HG03060 (cell line): ENCODE measurements at regions not wholly inside any gene's neighbourhood (a gene's known extent, or its start where the extent isn't known, plus 50 kb on each side); places are given as distances from the start of the nearest gene placed in this dataset.

Experiments used
- ATAC-seq: cut with Tn5 transposase; IDR thresholded peaks from one replicate; pipeline ENCODE4 v1.9.1; 2021; ENCODE audit warnings: low read depth, moderate number of reproducible peaks; ENCODE audit not compliant: unreplicated experiment

DNA sequence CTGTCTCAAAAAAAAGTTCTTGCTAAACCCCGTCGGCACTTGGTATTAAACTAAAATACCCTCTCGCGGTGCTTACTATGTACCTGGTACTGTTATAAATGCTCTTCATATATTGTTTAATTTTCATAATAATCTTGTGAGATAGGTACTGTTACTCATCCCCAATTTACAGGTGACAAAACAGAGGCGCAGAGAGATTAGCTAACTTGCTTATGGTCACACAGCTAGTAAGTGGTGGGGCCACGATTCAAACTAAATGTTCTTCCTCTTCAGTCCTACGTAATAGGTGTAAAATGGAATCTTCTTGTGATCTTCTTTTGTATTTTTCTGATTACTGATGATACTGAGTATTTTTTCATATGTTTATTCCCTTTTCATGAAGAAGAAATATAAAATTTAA is 51.3 kb downstream of the TET3 start:
- ATAC-seq = no peak

DNA sequence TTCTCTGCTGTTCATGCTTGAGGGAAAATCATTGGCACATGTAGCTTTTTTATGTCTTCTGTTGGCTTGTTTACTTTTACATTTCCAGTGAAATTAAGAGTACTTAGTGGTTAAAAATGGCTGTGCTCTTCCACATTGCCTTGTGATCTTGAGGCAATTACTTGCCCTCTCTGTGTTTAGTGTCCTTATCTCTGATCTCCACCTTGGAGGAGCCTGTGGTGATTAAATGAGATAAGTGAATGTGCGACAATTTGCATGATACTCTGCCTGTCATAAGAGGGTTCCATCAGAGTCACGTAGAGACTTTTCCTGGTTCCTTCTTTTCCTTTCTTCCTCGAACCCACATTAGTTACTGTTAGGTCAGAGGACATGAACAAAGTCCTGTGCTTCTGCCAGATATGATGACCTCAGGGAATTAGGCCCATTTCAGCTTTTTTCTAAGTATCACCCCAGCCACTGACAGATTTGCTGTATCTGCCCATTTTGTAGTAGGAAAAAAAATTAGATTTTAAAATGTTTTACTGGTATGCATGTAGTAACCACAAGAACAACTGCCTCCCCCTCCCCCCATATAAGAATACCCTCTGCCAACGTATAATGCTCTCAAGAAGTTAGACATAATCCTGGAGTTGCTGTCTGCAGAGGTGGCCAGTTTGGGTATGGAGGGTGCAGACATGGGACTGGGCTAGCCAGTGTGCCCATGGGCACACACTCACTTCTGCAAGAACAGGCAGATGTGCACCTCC is 51.9 kb downstream of the TET3 start:
- ATAC-seq = no peak

DNA sequence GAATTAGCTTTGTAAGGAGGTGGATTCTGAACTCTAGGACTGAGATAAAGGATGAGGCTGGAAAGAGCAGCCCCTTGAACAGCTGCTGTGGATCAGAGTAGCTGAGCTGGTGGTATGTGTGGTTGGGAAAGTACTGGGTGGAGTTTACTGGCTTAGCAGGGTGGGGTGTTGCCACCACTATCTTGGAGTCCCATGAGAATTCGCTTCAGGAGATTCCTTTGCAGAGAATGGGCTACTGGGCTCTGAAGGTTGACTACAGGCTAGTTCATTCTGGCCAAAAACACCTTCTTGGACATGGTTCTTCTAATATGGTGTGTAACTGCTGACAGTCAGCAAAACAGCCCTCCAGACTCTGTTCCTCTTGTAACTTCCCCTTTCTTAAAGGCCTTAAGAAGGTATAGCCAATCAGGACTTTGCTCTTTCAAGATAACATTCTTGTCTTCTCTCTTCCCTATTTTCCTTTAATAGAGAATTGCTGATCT is 52.7 kb downstream of the TET3 start:
- ATAC-seq = no peak

DNA sequence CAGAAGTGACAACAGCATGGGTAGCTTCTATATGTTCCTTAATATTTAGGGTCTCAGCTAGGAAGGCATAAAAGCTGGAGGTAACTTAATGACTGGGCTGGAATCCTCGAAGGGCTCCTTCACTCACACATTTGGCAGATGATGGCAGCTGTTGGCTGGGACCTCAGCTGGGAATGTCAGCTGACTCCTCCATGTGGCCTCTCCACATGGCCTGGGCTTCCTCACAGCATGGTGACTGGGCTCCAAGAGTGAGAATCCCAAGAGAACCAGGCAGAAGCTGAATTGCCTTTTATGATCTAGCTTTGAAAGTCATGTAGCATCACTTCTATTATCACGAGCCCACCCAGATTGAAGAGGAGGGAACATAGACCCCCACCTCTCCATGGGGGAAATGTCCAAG is 54.9 kb downstream of the TET3 start:
- no peak for ATAC-seq

DNA sequence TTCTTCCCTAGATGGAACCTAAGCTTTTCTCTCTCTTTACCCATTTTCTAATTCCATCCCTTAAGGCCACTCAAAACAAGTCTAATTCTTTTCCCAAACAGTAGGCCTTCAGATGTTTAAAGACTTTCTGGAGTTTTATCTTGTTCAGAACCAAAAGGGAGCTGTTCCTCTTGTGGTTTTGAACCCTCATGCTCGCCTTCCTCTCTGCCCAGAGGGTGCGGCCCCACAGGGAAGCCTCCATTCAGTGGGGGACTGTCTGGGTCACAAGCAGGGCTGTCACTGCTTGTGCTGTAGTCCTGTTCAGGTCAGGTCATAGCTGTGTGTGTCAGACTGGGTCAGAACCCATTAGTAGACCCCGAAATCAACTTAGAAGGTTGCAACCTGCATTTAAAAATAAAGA is 56.5 kb downstream of the TET3 start:
- no peak for ATAC-seq

DNA sequence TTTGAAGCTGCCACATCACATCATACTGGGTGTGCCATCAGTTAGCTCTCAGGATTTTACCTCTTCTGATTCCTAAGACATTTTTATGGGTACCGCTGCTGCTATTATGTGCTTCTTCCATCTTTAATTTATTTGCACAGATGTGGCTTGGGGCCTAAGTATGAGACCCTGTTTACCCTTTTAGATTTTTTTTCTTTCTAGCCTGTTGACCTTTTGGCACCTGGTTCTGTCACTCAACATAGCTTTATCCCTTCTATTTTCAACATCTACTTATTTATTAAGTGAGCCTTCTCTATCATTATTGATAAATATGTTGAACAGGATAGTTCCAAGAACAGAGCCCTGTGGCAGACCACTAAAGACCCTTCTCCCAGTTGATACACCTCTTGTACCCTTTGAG is 57.0 kb downstream of the TET3 start:
- no peak for ATAC-seq

DNA sequence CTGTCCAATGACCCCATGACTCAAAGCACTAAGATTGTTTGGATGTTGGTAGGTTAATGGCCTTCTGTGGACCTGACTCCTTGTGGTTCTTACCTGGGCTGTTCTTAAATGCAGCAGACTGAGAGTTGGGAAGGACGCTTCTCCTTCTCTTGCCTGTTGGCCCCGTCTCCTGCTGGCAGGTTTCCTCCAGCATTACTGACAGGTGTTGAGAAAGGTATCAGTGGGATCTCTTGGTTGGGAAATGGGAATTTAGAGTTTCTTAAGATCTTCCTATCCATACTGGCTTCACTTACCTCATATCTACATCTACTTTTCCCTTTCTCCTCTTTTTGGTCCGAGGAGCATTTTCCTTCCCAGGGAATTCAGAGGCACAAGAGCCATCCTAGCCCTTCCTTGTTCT is 57.9 kb downstream of the TET3 start:
- ATAC-seq = no peak

DNA sequence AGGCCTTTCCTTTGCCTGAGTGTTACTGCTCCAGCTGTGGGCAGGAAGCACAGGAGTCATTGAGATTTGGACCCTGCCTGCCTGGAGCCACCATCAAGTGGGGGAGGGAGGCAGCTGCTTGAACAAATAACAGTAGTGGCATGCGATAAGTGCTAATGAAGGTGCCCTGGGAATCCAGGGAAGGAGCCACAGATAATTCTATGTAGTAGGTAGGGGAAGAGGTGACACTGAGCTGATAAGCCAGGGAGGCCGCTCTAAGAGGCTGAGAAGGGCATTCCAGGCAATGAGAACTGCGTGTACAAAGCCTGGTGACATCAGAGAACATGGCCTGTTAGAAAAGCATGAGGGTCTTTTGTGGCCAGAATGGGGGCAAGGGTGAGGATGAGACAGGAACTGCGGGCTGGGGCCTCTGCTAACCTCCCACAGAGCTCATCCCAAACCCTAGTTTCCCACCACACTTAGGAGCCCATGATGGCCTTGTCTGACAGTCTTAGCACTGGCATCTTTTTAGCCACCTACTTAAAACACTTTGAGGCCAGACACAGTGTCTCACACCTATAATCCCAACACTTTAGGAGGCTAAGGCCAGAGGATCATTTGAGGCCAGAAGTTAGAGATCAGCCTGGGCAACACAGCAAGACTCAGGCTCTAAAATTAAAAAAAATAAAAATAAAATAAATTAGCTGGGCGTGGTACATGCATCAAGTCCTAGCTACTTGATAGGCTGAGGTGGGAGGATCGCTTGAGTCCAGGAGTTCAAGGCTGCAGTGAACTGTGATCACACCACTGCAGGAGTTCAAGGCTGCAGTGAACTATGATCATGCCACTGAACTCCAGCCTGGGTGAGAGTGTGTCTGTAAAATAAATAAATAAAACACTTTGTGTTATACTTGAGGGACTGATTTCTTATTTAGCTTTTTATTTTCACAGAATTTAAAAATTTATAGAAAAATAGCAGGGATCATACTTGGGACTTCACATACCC is 58.9 kb downstream of the TET3 start:
- ATAC-seq = no peak

DNA sequence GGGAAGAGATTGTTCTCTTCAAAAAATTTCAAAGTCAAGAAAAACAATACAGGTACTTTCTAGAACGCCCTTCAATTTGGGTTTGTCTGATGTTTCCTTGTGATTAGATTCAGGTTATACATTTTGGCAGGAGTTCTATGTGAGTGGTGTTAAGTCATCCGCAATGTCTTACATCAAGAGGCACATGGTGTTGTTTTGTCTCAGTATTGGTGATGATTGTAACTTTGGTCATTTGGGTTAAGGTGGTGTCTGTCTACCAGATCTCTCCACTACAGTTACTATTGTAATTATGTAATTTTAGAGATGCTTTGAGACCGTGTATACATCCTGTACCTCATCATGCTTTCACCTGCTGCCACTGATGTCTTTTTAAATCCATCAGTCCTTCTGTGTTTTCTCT is 60.3 kb downstream of the TET3 start:
- ATAC-seq = no peak

DNA sequence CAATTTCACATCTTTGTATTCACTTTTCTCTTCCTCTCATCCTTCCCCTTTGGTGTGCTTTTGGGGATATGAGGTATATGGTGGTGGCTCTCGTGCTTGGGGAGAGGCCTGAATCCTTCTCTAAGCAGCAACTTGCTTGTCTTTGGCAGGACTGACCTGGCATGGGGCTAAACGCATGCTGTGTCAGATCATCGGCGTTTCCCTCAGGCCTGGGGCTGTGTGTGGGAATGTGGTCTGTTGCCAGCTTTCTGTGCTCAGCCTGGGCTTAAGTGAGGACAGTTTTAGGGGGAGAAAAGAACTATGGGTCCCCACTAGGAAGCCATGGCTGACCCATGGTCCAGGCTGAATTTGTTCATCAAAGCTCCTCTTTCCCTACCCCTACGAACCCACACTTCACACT is 60.7 kb downstream of the TET3 start:
- no peak for ATAC-seq

DNA sequence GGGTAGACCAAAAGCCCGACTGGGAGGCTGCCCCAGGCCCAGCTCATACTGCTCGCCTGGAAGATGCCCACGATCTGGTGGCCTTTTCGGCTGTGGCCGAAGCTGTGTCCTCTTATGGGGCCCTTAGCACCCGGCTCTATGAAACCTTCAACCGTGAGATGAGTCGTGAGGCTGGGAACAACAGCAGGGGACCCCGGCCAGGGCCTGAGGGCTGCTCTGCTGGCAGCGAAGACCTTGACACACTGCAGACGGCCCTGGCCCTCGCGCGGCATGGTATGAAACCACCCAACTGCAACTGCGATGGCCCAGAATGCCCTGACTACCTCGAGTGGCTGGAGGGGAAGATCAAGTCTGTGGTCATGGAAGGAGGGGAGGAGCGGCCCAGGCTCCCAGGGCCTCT is 61.7 kb downstream of the TET3 start:
- no peak for ATAC-seq

DNA sequence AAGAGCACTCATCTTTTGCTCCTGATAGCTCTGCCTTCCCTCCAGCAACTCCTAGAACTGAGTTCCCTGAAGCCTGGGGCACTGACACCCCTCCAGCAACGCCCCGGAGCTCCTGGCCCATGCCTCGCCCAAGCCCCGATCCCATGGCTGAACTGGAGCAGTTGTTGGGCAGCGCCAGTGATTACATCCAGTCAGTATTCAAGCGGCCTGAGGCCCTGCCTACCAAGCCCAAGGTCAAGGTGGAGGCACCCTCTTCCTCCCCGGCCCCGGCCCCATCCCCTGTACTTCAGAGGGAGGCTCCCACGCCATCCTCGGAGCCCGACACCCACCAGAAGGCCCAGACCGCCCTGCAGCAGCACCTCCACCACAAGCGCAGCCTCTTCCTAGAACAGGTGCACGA is 62.4 kb downstream of the TET3 start:
- no peak for ATAC-seq

DNA sequence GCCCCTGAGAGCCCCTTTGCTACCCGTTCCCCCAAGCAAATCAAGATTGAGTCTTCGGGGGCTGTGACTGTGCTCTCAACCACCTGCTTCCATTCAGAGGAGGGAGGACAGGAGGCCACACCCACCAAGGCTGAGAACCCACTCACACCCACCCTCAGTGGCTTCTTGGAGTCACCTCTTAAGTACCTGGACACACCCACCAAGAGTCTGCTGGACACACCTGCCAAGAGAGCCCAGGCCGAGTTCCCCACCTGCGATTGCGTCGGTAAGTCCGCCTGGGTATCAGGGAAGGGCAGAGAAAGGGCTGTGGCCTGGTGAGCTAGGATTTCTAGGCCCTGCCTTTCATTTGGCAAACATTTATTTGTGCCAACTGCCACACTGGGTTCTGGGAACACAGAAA is 63.4 kb downstream of the TET3 start:
- no peak for ATAC-seq

DNA sequence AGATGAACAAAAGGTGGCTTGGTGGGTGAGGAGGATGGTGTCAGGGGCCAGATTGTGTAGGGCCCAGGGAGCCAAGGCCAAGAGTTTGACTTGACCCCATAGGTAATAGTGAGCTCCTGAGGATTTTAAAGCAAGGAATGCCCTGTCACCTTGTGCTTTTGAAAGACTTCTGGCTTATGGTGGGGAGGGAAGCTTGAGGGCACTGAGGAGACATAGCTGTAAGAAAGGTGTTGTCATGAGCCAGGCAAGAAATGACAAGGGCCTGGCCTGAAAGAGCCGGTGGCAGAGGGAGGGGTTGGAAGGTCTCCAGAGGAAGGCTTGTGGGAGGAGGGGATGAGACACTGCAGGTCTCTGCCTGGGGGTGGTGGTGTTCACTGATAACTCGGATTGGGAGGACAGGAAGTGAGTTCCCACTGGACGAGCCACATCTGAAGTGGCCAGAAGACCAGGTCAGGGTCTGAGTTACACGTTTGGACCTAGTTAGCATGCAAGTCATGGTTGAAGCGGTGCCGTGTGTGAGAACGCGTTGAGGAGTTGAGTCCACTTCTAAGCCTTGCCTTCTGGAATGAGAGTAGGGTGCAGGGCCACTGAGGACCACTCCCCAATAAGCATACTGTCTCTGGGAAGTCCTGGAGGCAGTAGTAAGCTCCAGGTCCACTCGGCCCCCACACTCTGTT is 64.3 kb downstream of the TET3 start:
- no peak for ATAC-seq

DNA sequence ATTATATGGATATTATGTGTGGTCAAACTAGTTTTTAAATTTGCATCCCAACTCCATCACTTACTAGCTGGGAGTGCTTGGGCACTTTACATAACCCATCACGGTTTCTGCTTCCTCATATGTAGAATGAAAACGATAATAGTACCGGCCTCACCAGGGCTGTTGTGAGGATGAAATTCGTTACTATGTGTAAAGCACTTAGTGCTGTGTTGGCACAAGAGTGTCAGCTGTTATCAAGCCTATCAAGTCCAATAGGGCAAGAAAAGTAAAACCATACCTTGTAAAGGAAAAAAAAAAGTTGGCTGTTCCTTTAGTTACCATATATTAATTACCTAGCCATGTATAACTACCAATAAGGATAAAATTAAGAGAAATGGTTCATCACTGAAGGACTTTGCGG is 65.4 kb downstream of the TET3 start:
- ATAC-seq = no peak

DNA sequence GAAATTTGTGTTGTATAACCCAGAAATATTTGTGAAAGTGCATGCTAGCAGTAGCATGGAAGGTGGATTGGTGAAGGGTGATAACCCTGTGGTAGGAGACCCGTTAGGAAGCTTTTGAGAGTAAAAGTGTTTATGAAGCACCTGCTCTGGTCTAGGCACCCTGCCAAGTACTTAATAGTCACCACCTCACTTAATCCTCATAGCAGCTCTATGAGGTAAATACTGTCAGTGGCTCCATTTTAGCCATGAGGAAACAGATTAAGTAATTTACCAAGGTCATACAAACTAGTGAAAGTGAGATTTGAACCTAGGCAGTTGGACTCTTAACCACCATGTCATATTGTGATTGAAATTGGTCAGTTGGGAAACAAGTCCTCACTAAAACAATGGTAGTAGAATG is 66.8 kb downstream of the TET3 start:
- no peak for ATAC-seq

DNA sequence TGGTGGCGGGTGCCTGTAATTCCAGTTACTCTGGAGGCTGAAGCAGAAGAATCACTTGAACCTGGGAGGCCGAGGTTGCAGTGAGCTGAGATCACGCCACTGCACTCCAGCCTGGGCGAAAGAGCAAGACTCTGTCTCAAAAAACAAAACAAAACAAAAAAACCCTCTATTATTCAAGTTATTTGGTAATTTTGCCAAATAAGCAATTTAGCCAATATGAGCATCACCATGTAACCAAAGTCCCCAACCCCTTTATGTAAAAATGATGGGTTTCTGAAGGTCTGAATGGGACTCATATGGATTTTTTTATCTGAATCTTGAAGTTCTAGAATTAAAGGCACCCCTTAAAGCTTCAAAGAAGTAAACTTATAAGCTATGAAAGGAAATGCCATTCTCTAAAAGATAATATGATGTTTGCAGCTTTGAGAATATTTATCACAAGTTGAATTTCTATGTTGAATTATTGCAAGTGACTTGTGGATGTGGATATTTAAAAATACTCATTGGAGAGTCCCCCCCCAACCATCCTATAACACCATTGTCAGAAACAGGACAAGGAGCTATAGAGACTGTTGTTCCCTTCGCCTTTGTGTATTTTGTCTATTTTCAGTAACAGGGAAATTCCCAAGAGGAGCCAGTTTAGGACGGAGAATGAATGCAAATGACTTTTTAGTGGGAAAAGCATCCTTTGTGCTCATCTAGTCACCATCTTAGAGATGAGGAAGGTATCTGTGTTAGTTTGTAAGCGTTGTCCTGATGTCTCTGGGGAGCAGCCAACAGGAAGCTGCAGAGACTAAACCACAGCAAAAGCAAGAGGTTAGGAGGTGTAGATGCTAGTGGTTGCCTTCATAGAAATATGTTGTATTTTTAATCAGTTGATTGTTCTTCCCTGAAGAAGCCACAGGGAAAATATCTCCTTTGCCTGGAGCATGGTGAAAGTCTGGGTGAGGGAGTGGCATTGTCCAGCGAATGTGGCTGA is 68.3 kb downstream of the TET3 start:
- ATAC-seq = no peak

DNA sequence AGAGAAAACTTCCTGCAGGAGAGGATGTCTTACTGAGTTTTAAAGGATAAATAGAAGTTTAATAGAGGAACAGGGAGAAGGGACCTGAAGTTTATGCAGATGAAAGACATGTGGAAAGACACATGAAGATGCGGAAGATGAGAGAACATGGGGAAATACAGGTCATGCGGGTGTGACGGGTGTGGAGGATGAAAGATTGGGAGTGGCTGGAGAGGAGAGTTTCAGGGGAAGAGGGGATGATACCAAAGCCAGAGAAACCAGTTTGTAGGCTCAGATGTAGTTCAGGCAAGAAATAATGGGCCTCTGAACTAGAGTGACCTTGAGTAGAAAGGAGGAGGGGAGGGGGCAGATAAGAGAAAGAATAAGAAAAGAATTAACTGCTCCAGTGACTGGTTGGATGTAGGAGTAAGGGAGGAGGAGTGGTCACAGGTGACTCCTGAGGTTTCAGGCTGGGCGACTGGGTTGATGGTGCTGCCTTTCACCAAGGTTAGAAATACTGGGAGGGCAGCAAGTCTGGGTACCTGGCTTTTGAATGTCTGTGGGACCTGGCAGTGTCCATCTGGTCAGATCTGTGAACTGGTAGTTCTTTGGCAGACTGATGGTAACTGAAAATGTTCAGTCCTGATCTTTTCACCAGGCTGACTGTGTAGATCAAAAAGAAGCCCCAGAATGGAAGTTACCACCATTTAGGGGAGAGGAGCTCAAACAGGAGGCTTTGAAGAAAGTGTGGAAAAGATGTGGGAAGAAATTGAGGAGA is 69.4 kb downstream of the TET3 start:
- no peak for ATAC-seq

DNA sequence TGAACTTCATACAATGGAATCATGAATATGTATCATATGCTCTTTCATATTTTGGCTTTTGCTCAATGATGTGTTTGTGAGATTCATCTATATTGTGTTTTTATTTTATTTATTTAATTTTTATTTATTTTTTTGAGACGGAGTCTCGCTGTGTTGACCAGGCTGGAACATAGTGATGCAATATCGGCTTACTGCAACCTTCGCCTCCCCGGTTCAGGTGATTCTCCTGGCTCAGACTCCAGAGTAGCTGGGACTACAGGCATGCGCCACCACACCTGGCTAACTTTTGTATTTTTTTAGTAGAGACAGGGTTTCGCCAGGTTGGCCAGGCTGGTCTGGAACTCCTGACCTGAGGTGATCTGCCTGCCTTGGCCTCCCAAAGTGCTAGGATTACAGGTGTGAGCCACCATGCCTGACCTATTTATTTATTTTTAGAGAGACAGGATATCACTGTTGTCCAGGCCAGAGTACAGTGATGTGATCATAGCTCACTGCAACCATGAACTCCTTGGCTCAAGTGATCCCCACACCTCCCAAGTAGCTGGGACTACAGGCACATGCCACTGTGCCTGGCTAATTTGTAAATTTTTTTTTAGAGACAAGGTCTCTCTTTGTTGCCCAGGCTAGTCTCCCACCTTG is 74.5 kb downstream of the TET3 start:
- ATAC-seq = no peak
